DOHH2 (cell line): ENCODE measurements at regions not wholly inside any gene's neighbourhood (a gene's known extent, or its start where the extent isn't known, plus 50 kb on each side); places are given as distances from the start of the nearest gene placed in this dataset.

Experiments
- H3F3A ChIP-seq: fragments of 200-600 bp; sonication (generic), shearing (Covaris generic); 2 replicates; pipeline ENCODE4 v1.6.0; 2016; ENCODE audit warnings: antibody characterized with exemption, mild to moderate bottlenecking; ENCODE audit not compliant: control insufficient read depth, insufficient read depth
- H3K27ac ChIP-seq: fragments of 200-600 bp; sonication (generic); 2 replicates; pipeline ENCODE4 v1.5.1; 2014; ENCODE audit warnings: low read depth, mild to moderate bottlenecking, low read length, moderate library complexity
- H3K27me3 ChIP-seq: fragments of 200-600 bp; sonication (generic); 2 replicates; pipeline ENCODE4 v1.6.1; 2014; ENCODE audit warnings: mild to moderate bottlenecking, low read length, mixed read lengths; ENCODE audit not compliant: control insufficient read depth
- H3K36me3 ChIP-seq: fragments of 200-600 bp; sonication (generic); 2 replicates; pipeline ENCODE4 v1.6.1; 2014; ENCODE audit warnings: mild to moderate bottlenecking, low read length, moderate library complexity, mixed read lengths; ENCODE audit not compliant: control insufficient read depth
- H3K4me1 ChIP-seq: fragments of 200-600 bp; sonication (generic); 2 replicates; pipeline ENCODE4 v1.6.1; 2014; ENCODE audit warnings: mild to moderate bottlenecking, low read length, mixed read lengths; ENCODE audit not compliant: control insufficient read depth
- H3K4me2 ChIP-seq: fragments of 200-600 bp; sonication (generic); 2 replicates; pipeline ENCODE4 v1.6.0; 2014; ENCODE audit warnings: mild to moderate bottlenecking, low read length, moderate library complexity
- H3K4me3 ChIP-seq: fragments of 200-600 bp; sonication (generic); 2 replicates; pipeline ENCODE4 v1.5.1; 2014; ENCODE audit warnings: mild to moderate bottlenecking, low read length, mixed read lengths
- H3K79me2 ChIP-seq: fragments of 200-600 bp; sonication (generic); 2 replicates; pipeline ENCODE4 v1.6.1; 2014; ENCODE audit warnings: mild to moderate bottlenecking, low read length, mixed read lengths; ENCODE audit not compliant: control insufficient read depth
- H3K9me2 ChIP-seq: fragments of 200-600 bp; sonication (generic); replicated peaks from 2 replicates; pipeline ENCODE4 v1.6.1; 2014; ENCODE audit warnings: mild to moderate bottlenecking, low read length, mixed read lengths; ENCODE audit not compliant: control insufficient read depth
- H3K9me3 ChIP-seq: fragments of 200-600 bp; sonication (generic); 2 replicates; pipeline ENCODE4 v1.6.1; 2014; ENCODE audit warnings: antibody characterized with exemption, low read length, mixed read lengths; ENCODE audit not compliant: control insufficient read depth, insufficient read depth
- H4K20me1 ChIP-seq: fragments of 200-600 bp; sonication (generic); 2 replicates; pipeline ENCODE4 v1.6.0; 2014; ENCODE audit warnings: low read depth, mild to moderate bottlenecking, antibody characterized with exemption, low read length, moderate library complexity; ENCODE audit not compliant: control insufficient read depth, insufficient read depth
- EZH2phosphoT487 ChIP-seq: fragments of 200-600 bp; sonication (generic); IDR thresholded peaks from 2 replicates; pipeline ENCODE4 v1.6.1; 2017; ENCODE audit warnings: borderline replicate concordance, mild to moderate bottlenecking, antibody characterized with exemption, low read length, moderate library complexity, mixed read lengths
- TF ChIP-seq, protein P1 (sequence below): fragments of 200-600 bp; sonication (generic); IDR thresholded peaks from one replicate; pipeline ENCODE4 v1.5.1; 2014; ENCODE audit warnings: antibody characterized with exemption, mild to moderate bottlenecking, low read depth, low read length; ENCODE audit not compliant: poor library complexity, severe bottlenecking

DNA sequence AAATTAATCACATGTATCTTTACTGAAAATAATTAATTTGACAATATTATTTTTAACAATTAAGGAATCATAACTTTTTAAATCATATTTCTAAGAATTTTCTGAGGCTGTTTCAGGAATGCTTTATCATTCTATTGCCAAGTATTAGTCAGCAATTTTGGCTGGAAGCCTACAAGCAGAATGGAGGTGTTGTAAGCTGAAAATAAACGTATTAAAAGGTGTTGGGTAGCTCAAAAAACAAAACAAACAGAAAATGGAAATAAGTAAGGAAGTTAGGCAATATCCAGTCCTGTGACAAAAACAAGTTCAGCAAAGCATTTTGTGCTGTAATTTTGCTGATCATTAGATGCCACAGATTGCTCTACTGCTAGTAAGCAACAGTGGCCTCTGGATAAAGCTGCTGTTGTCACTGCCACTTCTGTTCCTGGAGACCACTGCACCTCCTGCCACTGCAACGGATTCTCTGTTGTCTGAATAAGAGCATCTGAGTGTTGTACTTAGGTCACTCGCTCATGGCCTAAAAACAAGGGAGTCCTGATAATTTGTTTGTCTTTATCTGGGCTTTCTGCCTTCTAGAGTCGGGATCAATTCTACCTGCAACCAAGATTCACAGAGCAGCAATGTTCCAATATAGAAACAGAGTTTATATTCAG is 63.5 kb upstream of the SLITRK3 start:
- Histone ChIP-seq H3F3A (no peaks in the 10 kb centered on the region), H3K4me1 (no peaks in the 10 kb centered on the region), H3K4me2 (no peak overlapping the region), H3K36me3 (no peaks in the 10 kb centered on the region), H3K79me2 (no peaks in the 10 kb centered on the region), H3K9me2 (no peaks in the 10 kb centered on the region), H3K27ac (no peak overlapping the region), H4K20me1 (no peaks in the 10 kb centered on the region), H3K4me3 (no peak overlapping the region), H3K9me3 (no peaks in the 10 kb centered on the region), H3K27me3 (no peaks in the 10 kb centered on the region)
- TF ChIP-seq, protein P1, sequence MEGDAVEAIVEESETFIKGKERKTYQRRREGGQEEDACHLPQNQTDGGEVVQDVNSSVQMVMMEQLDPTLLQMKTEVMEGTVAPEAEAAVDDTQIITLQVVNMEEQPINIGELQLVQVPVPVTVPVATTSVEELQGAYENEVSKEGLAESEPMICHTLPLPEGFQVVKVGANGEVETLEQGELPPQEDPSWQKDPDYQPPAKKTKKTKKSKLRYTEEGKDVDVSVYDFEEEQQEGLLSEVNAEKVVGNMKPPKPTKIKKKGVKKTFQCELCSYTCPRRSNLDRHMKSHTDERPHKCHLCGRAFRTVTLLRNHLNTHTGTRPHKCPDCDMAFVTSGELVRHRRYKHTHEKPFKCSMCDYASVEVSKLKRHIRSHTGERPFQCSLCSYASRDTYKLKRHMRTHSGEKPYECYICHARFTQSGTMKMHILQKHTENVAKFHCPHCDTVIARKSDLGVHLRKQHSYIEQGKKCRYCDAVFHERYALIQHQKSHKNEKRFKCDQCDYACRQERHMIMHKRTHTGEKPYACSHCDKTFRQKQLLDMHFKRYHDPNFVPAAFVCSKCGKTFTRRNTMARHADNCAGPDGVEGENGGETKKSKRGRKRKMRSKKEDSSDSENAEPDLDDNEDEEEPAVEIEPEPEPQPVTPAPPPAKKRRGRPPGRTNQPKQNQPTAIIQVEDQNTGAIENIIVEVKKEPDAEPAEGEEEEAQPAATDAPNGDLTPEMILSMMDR = no peak
- TF ChIP-seq EZH2phosphoT487 = no peak

DNA sequence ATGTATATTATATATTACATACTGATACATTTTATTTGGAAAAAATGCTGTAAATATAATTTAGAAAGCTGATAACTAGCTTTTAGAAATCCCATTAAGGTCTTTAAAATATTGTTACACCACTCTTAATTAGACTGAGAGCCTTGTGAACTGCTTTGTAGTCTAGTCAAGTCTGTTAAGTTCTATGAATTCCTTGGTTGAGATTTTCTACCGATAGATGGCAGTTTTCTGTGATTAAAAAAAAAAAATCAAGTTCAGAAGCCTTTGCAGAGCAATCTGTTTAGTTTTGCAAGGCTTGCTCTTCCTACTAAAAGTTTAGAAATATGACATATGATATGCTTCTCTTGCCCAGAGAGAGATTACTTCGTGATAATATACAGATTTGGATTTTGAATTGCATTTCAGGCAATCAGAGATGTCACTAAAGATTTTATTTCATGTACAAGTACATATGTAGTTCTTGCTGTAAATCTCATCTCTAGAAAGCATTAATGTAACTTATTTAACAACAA is 60.4 kb upstream of the SLITRK3 start:
- Histone ChIP-seq H3K36me3 (no peaks in the 10 kb centered on the region), H3K27me3 (no peaks in the 10 kb centered on the region), H3K9me3 (no peaks in the 10 kb centered on the region), H3K4me1 (no peaks in the 10 kb centered on the region), H3K79me2 (no peaks in the 10 kb centered on the region), H3F3A (no peaks in the 10 kb centered on the region), H3K9me2 (no peaks in the 10 kb centered on the region), H3K4me2 (no peak overlapping the region), H3K4me3 (no peak overlapping the region), H3K27ac (no peak overlapping the region), H4K20me1 (no peaks in the 10 kb centered on the region)
- TF ChIP-seq, protein P1 = peak; percentile 17
- TF ChIP-seq EZH2phosphoT487 = no peak

DNA sequence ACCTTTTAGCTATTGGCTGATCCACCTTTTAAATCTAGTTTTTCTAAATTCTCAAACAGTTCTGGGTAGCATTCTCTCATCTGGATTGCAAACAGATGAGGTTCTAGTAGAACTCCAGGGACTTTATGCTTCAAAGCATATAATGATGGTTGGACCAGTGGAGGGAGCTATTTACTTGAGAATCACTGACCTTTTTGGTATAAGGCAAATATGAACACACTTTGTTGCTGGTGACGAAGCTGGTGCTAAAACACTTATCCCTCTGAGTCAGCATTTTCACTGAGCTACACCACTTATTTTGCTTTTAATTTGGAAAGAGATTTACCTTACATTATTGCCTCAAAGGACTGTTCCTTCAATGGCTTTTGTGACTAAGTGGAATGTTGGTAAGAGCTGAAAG is 58.6 kb upstream of the SLITRK3 start:
- no peaks in the 10 kb centered on the region for H4K20me1 ChIP-seq
- no peaks in the 10 kb centered on the region for H3K9me2 ChIP-seq
- no peak overlapping the region for H3K27ac ChIP-seq
- H3K36me3 ChIP-seq = no peaks in the 10 kb centered on the region
- H3K4me3 ChIP-seq = no peak overlapping the region
- H3K79me2 ChIP-seq = no peaks in the 10 kb centered on the region
- no peak overlapping the region for H3K4me2 ChIP-seq
- TF ChIP-seq EZH2phosphoT487 = no peak
- TF ChIP-seq, protein P1 = no peak
- no peaks in the 10 kb centered on the region for H3K9me3 ChIP-seq
- H3K27me3 ChIP-seq = no peaks in the 10 kb centered on the region
- H3F3A ChIP-seq = no peaks in the 10 kb centered on the region
- no peaks in the 10 kb centered on the region for H3K4me1 ChIP-seq
